ENCODE measurements at regions not wholly inside any gene's neighbourhood (a gene's known extent, or its start where the extent isn't known, plus 50 kb on each side); places are given as distances from the start of the nearest gene placed in this dataset.
"Not testable (repeated sequence)": the region's sequence is repeated elsewhere in the genome, so short reads cannot be mapped to it uniquely, and the experiment has no call there.

DNA sequence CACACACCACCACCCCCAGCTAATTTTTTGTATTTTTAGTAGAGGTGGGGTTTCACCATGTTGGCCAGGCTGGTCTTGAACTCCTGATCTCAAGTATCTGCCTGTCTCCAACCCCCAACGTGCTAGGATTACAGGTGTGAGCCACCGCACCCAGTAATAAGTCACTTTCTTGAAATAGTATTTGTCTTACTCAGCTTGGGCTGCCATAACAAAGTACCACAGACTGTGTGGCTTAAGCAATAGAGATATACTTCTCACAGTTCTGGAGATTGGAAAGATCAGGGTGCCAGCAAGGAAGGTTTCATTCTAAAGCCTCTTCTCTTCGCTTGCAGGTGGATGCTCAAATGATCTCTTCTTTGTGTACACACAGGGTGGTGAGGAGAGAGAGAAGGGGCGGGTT lies 99.8 kb downstream of the ARRDC3 start:
- DNase-seq, result no peak

DNA sequence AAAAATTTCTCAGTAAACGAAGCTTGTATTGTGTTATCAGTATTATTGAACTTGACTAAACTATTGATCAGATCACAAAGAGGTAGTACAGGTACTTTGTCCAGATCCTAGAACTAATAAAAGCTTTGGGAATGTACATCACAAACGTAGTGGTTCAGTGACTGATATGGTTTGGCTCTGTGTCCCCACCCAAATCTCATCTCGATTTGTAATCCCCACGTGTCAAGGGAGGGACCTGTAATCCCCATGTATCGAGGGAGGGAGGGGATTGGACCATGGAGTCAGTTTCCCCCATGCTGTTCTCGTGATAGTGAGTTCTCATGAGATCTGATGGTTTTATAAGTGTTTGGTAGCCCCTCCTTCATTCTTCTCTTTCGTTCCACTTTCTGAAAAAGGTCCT lies 100.9 kb downstream of the ARRDC3 start:
- no peak for DNase-seq

DNA sequence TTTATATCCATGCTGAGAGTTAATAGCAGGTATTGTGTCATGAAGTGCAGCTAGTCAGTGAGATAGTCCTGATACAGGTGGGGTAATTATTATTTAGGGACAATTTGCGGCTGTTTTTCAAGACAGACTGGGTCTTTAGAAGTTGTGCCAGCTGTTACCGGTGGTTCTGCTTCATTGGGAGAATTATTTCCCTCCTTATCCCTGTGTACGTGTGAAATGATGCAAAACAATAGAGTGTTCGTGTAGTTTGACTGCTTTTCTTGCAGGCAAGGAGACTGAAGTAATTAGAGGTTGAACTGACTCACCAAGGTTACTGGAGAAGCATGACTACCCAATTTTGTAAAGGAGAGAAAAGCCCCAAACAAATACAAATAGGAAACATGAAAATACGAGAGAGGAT lies 101.7 kb downstream of the ARRDC3 start:
- DNase-seq, result no peak

DNA sequence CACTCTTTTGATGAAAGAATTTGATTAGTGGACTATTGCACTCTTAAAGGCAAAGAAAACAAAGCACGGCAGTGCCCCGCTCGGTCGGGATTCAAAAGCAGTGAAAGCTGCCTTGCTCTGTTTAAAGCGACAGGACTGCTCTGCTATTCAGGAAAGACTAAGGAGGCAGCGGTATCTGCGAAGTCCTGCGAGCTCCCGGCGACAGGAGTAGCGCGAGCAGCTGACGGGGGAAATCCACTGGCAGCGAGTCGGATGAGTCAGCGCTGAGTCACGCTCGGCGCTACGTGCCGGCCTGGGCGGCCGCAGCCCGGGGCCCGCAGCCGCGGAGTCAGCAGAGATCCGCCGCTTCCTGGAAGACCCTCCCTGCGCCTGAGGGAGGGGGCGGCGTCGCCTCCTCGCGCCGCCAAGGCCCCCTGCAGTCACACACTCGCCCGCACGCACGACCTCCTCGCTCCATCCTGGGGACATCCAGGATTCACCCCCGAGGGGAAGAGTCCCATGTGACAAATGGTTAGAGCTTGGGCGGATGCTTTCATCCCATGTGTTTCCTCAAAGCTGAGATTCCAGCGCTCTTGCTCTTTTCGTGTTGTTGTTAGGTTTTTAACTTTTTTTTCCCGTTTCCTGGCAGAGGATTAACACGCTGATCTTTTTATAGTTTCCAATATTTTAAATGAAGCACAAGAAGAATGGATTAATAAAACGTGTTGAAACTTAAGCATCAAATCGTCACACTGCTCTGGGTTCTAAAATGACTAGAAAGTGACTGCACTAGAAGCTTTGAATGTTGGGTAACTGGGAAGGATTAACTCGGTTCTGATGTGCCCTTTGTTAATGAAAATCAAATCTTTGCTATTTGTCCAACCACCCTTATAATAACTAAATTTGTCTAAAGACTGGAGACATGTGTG lies 102.5 kb downstream of the ARRDC3 start:
- peak; percentile 89 to 91 for DNase-seq

DNA sequence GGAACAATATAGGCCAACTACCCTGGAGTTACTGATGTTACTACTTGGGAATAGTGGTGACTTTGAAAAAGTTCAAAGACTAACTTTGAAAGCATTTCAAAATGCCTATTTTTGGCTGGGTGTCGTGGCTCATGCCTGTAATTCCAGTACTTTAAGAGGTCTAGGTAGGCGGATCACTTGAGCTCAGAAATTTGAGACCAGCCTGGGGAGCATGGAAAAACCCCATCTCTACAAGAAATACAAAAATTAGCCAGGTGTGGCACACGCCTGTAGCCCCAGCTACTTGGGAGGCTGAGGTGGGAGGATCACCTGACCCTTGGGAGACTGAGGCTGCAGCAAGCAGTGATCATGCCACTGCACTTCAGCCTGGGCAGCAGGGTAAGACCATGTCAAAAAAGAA lies 105.3 kb downstream of the ARRDC3 start:
- DNase-seq, result no peak

DNA sequence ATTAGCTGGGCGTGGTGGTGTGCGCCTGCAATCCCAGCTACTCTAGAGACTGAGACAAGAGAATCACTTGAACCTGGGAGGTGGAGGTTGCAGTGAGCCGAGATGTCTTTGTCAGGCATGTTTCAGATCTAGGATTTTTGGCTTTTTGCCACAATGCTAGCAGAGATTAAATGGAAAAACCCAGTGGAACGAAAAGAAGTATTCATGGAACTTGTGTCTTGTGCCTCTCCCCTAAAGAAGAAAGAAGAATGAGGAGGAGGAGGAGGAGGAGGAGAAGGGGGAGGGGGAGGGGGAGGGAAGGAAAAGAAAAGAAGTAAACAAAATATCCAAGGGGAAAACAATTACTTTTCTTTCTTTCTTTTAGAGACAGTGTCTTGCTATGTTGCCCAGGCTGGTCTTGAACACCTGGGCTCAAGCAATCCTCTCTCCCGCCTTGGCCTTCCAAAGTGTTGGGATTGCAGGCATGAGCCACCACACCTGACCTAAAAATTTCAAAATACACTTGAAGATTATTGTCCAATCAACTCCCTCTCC lies 106.0 kb downstream of the ARRDC3 start:
- no peak for DNase-seq

DNA sequence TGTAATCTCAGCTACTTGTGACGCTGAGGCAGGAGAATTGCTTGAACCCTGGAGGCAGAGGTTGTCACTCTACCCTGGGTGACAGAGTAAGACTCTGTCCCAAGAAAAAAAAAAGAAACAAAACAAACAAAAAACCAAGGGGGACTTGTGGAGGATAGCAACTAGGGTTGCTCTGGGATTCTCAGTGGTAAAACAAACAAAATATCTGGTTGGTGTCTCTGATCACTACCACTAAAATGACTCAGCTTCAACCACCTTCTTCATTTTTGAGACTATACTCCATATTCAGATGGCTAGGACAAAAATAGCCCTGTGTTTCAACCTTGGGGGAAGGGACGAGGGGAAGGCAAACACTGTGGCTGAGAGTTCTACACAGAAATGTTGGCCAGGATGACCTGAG lies 110.3 kb downstream of the ARRDC3 start:
- DNase-seq, result no peak

DNA sequence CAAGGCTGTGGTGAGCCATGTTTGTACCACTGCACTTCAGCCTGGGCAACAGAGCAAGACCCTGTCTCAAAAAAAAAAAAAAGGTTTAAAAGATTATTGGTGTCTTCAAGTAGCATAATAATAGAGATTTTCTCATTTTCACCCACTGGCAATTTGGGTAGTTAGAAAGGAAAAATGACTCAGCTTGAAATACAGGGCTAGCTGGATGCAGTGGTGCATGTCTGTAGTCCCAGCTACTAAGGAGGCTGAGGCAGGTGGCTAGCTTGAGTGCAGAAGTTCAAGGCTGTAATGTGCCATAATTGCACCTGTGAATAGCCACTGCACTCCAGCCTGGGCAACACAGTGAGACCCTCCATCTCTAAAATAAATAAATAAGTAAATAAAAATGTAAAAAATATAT lies 111.1 kb downstream of the ARRDC3 start:
- no peak for DNase-seq

DNA sequence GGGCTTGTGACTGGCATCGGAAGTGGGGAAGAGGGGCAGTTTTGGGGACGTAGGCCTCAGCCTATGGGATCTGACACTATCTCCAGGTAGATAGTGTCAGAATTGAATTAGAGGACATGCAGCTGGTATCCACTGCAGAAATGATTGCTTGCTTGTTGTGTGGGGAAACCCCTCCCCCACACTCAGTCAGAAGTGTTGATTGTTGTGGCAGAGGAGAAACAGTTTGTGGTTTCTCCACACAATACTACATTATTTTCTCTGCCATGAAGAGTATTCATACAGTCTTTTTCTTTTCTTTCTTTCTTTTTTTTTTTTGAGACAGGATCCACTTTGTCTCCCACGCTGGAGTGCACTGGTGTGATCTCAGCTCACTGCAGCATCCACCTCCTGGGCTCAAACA lies 113.9 kb downstream of the ARRDC3 start:
- DNase-seq, result no peak

DNA sequence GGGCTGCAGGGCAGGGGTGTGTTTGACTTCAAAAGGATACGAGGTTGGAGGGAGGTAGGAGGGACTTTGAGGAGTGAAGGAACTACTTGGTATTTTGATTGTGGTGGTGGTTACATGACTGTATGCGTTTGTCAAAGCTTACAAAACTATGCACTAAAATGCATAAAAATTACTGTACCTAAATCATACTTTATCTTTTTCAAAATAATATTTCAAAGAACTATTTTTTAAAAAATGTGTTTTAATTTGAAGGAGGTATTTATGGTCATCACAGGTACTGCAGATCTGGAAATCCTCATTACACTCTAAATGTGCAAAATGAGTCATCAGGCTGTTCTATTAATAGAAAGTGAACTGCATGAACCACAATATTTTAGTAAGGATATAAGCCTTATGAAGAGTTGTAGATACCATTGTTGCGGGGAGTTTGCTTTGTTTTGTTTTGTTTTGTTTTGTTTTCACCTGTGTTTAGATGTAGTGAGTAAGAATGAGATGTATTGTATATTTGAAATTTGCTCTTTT lies 116.9 kb downstream of the ARRDC3 start:
- DNase-seq, result no peak

DNA sequence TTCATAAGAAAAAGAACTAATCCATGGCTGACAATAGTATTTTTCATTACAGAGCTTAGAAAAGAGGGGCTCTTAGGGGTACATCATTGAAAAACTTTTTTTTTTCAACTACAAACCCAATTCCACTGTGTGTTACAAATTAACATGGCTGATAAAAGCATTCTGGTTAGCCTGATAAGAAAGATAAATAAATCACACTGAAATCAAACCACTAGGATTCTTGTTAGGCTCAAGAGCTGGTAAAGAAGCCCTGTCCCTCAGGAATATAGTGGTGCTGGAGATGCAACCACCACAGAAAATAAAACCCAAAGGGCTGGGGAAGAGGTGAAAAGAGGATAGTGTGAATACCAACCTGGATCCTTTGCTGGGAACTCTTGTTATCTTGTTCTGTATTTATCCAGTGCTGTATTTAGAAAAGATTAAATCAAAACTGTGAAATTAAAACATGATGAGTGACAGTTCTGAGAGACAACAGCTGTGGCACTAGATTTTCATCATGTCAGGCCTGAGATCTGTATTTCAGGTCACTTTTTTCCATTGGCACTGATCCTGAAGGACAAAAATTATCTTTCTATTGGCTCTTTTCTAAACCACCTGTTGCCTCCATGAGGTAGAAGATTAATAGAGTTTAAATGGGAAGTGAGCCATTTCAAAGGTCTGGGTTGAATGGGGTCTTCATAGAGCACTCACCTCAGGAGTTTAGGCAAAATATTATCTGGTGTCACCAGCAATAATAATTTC lies 118.6 kb downstream of the ARRDC3 start:
- DNase-seq, result no peak

DNA sequence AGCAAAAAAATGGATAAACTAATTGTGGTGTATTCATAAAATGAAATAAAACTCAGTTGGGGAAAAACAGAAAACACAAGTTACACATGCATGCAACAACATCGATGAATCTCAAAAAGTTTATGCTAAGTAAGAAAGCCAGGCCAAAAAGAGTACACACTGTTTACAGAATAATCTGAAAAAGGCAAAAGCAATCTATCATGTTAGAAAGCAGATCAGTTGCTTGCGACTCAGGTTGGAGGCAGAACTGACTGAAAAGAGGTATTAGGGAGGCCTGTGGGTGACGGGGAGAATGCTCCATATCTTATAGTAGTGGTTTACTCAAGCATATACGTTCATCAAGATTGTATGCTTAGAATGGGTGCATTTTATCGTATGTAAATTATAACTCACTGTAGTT lies 119.2 kb downstream of the ARRDC3 start:
- no peak for DNase-seq

DNA sequence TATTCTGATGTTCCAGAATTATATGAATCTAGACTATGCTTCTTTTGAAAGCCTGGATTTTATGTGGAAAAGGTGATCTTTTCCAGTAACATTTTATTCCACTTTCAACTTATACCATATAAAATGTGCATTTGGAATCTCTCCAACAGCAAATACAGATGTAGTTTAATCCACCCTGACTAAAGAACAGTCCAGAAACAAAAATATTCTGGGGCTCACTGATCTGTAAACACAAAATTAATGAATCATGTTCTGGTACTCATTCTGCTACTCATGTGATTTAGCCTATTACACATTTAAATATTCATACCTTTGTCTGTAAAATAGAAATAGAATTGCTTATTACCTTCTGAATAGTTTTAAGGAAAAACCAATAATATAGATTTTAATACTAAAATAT lies 125.8 kb downstream of the ARRDC3 start:
- no peak for DNase-seq

DNA sequence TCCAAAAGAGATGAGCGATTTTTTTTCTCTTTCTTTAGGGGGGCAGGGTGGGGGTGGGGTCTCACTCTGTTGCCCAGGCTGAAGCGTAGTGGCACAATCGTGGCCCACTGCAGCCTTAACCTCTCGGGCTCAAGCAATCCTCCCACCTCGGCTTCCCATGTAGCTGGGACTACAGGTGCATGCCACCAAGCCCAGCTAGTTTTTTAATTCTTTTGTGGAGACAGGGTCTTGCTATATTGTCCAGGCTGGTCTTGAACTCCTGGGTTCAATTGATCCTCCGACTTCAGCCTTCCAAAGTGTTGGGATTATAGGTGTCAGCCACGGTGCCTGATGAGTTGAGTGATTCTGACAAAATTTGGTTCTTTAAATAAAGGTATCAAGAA lies 127.0 kb downstream of the ARRDC3 start:
- DNase-seq, result no peak

DNA sequence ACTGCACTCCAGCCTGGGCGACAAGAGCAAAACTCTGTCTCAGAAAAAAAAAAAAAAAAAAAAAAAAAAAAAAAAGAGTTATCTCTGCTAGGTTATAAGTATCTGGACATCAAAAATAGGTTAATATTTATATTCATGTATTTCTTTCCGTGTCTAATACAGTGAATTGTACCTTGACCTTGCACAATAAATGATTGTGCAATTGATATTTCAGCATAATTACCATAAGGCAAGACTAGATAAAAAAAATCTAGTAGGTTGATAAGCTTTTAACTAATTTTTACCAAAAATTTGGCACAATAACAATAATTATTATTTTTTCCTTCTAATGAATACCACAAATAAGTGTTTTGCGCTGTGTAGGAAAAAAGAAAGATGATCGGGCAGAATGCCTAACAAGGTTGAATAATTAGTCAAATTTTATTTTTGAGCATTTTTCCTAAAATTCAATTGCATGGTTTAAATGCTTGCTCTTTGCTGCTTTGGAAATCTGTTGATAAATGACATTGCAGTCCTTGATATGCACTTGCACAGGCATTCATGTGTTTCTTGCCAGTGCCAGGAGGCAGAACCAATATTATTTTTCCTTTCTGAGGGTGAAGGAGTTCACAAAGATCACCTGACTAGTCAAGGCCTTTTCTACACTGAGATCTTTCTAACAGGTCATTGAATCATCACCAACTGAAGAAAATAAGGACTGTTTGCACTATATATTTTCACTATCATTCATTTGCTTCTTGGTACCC lies 127.5 kb downstream of the ARRDC3 start:
- DNase-seq, result no peak

DNA sequence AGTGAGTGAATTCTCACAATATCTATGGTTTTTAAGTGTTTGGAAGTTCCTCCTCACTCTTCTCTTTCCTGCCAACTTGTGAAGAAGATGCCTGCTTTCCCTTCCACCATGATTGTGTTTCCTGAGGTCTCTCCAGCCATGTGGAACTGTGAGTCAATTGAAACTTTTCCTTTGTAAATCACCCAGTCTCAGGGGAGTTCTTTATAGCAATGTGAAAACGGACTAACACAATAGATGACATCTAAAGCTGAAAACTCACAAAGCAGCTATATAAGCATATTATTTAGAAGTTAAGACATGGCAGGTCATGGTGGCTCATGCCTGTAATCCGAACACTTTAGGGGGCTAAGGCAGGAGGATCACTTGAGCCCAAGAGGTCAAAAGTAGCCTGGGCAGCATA lies 130.2 kb downstream of the ARRDC3 start:
- no peak for DNase-seq

DNA sequence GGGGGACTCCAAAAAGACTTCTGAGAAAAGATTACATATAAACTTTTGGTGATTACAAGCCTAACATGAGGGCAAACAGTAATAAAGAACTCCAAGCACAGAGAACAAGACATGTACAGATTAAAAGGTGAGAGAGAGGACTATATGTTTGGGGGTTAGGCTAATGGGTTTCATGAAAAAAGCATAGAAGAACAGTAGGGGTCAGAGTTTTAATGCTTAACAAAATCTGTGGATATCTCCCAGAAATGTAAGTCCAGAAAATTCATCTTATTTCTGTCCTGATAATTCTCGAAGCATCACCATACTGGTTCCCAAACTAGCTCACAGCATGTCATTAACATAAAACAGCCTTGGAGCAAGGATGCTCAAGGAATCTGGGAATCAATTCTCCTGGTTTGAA lies 137.2 kb downstream of the ARRDC3 start:
- DNase-seq, result no peak

DNA sequence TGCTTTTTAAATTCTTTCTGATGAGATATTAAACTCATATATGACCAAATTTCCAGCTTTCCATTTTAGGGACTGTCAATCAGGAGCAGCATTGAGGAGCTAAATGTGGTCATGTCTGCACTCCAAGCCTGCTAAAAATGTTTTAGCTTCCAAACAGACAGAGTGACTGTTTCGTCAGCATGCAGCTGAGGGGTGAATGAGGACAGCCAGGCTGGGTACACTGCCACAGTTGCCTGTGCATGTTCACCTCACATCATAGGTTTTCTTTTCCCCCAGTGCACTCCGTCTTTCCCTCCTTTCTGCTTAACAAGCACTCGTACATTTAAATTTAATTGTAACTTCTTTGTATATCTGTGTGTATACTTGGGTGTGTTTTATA lies 138.1 kb downstream of the ARRDC3 start:
- DNase-seq, result no peak

DNA sequence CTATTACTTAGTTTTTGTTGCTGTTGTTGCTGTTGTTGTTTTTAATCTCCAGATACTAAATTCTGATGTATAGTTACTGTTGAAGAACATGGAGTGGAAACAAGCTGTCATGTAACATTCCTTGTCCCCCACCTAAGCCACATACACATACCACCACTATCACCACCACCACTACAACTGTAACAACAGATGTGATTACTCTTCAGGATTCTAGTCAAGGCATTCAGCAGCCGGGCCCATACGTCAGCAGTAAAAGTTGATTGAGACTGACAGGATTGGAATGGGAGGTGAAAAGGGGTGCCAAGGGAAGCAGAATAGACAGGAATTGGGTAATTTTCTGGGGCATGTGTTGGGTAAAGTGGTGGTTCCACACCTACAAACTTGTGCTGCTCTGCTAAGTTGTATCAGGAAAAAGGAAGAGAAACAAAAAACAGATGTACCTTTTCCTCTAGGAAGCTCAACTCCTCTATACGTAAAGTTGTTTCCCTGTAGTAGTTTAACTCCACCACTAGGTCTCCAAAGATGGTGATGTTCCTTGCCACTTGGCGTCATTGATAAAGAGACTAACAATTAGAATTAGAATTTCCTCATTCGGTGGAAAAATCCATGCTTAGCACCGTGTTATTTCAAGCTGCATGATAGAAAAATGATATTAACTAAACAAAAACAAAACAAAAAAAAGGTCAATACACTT lies 138.6 kb downstream of the ARRDC3 start:
- no peak for DNase-seq

DNA sequence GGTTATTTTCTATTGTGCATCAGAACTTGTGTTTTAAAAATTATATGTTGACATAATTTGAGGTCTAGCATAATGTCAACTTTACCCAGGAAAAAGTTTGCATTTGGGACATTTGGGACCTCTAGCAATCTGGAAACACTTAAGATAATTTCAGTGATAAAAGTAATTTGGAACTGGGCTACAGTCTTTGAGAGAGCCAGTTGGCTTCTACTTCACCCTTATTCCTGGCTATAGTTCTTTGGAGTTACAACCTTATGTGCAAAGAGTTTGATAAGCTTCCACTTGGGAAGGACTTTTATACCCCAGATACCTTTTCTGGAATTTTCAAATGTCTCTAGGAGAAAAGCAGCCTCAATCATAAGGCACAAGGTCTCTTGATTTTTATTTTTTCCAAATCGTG lies 139.3 kb downstream of the ARRDC3 start:
- DNase-seq, result no peak

DNA sequence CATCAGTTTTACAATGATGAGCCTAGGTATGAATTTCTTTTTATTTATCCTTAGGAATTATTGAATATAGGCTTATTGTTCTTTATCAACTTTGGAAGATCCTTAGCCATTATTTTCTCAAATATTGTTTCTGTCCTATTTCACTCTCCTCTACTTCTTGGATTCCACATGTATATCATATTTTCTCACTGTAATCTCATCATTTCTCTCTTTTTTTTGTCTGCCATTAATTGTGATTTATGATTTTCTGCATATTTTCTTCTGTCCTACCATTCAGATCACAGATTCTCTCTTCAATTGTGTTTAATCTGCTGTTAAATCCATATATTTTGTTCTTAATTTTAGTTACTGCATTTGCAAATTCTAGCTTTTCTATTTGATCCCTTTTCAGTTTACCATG lies 139.8 kb downstream of the ARRDC3 start:
- no peak for DNase-seq

DNA sequence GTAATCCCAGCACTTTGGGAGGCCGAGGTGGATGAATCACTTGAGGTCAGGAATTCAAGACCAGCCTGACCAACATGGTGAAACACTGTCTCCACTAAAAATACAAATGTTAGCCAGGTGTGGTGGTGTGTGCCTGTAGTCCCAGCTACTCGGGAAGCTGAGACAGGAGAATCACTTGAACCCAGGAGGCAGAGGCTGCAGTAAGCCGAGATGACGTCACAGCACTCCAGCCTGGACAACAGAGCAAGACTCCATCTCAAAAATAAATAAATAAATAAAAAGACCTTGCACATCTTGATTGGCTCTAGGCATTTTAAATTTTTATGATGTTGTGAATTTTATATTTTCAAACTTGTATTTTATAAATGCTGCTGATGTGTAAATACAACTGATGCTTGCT lies 141.7 kb downstream of the ARRDC3 start:
- not testable (repeated sequence) for DNase-seq

DNA sequence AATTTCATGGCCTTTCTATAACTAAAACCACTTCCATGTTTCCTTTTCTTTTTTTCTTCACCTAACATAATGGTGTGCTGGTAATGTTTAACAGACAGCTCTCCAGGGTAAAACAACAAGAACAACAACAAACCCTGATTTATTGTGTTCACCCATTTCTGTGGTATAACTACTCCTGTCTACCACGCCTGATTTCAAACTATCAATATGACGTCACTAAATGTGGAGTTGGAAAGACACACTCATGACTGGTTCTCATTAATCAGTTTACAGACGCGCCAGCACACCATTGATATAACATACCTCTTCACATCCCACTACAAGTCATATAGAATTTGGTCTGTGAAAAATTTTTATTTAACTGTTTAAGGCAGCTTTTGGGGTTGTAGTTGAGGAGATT lies 142.9 kb downstream of the ARRDC3 start:
- DNase-seq, result no peak
